Body of pancreas (tissue), 4 donors: ENCODE measurements at regions not wholly inside any gene's neighbourhood (a gene's known extent, or its start where the extent isn't known, plus 50 kb on each side); places are given as distances from the start of the nearest gene placed in this dataset.

ENCODE experiments used
- CTCF ChIP-seq, 7 experiments: fragments of 450-650 bp in 4 of 7; fragments of 200-600 bp in 3 of 7; sonication (generic) in 3 of 7; IDR thresholded peaks; one replicate each; pipeline ENCODE4 v1.5.1; 2016 to 2019; ENCODE audit warnings: antibody characterized with exemption in 7 of 7
- POLR2A ChIP-seq, 3 donors: fragments of 450-650 bp; IDR thresholded peaks; one replicate each; pipeline ENCODE4 v1.6.1; 2016; ENCODE audit warnings: antibody characterized with exemption in 3 of 3, mild to moderate bottlenecking in 2 of 3

GRCh38 chr12:113651662-113652061 is 180.0 kb upstream of the LHX5 start:
- TF ChIP-seq CTCF (IDR thresholded peaks at IDR 0.05) (no peak), POLR2A (IDR thresholded peaks at IDR 0.05) (no peak)
